T47D (cell line): ENCODE measurements at regions not wholly inside any gene's neighbourhood (a gene's known extent, or its start where the extent isn't known, plus 50 kb on each side); places are given as distances from the start of the nearest gene placed in this dataset.

ENCODE experiments used
- DNase-seq, 2 experiments: peaks; one replicate each; pipeline versions ENCODE4 v3.0.0 to v3.0.0-alpha.2; 2011 to 2012; ENCODE audit warnings: low read depth in 1 of 2, low spot score in 1 of 2
- JUND ChIP-seq: IDR thresholded peaks from 2 replicates; pipeline ENCODE4 v1.6.1; 2012; ENCODE audit warnings: low read depth
- in situ Hi-C: cut with HindIII; loops from 2 replicates; pipeline ENCODE4 v1.10.0; 2016; ENCODE audit warnings: low sequenced_read_pairs, low pct_unique_long_range_greater_than_20kb

DNA sequence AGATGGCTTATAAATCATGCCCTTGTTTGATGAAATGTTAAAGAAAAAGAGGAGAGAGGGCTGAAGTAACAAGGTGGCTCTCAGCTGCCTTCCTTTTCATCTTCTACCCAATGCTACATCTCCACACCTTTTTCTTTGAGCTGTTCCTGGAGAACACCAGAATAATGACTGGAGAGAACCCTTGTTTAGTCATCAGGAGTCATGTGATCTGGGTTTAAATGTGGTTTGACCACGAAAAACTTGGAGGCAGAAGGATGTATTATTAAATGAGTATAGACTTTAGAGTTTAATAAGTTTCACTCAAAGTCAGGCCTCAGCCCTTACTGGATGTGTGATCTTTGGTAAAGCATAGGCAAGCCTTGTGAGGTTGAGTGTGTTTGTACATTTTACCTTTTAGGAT, 230.3 kb upstream of the TBL1XR1 start:
- TF ChIP-seq JUND, result no peak
- no peak for DNase-seq
- in situ Hi-C loops, result no loop called here

- in situ Hi-C loops, result no loop called here
- no peak for TF ChIP-seq JUND
- DNase-seq, result no peak
These were observed 231.8 kb upstream of the TBL1XR1 start for GRCh38 chr3:177429079-177429478.

GRCh38 chr3:177429771-177430170, 232.5 kb upstream of the TBL1XR1 start:
- no peak for TF ChIP-seq JUND
- in situ Hi-C loops, result no loop called here
- no peak for DNase-seq

DNA sequence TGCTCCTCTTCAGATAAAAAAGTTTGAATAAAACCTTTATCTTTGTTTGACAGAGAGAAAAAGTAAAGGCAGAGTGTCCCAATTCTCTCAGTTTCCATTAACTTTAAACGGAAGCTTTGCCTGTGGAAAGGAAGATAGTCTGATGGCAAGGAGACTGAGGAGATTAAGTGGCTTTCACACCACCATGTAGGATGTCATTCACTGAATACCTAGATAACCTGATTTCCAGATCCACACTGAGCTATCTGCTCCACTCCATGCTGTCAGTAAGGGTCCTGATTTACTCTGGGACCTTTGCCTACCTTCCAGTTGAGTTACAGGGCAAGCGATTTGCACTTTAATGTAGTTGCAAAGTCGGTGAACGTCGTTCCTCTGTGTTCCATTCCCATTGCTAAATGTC, 233.4 kb upstream of the TBL1XR1 start:
- no peak for TF ChIP-seq JUND
- in situ Hi-C loops, result no loop called here
- no peak for DNase-seq

- no peak for DNase-seq
- no peak for TF ChIP-seq JUND
- in situ Hi-C loops, result no loop called here
These were observed 234.4 kb upstream of the TBL1XR1 start for GRCh38 chr3:177431525-177432176.

DNA sequence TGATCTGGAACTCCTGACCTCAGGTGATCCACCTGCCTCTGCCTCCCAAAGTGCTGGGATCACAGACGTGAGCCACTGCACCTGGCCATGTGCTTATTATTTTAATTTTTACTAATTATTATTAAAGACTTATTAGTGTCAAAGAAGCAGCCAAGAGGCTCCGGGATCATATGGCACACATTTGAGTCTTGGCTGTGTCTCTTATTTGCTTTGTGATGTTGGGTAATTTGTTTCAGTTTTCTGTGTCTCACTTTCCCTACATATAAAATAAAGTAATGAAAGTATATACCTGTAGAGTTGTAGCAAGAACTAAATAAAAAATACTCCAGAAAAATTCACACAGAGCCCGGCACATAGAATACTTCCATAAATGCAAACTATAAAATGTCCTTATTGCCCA, 238.0 kb upstream of the TBL1XR1 start:
- TF ChIP-seq JUND, result no peak
- in situ Hi-C loops, result no loop called here
- DNase-seq, result no peak

DNA sequence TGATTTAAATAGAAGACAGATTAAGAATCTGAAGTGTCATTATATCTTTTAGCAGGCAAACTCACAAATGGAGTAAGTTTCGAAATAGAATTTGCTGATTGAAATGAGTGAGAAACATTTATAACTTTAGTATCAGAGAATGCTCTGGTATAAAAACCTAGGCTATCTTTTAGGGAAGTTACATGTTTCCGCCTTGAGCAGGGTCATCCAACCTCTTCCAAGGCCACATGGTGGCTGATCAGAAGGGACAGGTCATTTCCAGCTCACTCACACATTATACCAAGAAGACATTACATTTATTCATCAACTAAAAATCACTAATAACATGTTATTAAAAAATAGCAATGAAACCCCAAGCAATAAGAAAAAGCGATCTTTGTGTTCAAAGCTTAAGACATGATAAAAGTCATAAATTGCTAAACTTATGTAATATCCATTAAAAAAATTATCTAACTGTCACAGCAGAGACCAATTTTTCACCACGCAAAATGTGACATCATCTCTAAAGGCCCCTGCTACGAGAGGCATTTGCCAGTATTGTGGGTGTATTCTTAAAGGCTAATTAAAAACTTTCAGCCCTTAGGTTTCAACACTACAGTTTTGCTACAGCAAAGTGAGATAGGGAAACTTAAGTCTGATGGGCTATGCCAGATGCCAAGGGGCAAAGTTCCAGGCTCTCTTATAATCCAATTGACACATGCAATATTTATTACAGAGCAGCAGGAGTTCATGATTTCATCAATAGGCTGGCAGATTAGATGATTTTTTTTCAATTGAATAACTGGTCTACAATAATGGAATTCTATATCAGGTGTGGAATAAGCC, 240.4 kb upstream of the TBL1XR1 start:
- DNase-seq, result no peak
- no peak for TF ChIP-seq JUND
- in situ Hi-C loops, result no loop called here

DNA sequence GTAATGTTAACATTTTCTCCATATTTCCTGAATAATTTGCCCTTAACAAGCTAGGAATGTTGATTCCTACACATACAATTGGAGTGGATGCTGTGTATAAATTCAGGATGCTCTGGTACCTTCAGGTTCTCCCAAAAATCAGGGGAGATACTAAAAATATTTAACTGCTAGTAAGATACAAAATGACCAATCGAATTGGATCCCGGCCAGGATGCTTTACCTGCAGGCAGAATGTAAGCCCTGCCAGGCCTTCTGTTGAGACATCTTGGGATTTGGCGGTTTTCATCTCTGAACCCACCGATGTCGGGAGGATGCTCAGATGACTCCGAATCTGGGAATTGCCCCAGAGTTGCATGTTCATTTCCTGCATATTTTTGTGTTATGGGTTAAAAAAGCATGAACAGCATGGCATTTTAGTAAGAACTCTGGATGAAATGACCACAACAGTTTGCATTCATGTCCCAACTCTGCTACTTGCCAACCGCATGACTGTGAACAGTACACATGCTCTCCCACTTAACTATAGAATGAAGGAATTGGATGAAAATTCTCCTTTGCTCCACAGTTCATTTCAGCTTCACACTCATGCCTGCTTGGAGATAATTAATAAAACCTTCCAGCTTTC, 241.4 kb upstream of the TBL1XR1 start:
- in situ Hi-C loops, result no loop called here
- no peak for DNase-seq
- no peak for TF ChIP-seq JUND

GRCh38 chr3:177439694-177440269, 242.5 kb upstream of the TBL1XR1 start:
- TF ChIP-seq JUND, result no peak
- in situ Hi-C loops, result no loop called here
- no peak for DNase-seq

- in situ Hi-C loops, result no loop called here
- TF ChIP-seq JUND, result no peak
- no peak for DNase-seq
These were observed 243.3 kb upstream of the TBL1XR1 start for GRCh38 chr3:177440456-177441104.

DNA sequence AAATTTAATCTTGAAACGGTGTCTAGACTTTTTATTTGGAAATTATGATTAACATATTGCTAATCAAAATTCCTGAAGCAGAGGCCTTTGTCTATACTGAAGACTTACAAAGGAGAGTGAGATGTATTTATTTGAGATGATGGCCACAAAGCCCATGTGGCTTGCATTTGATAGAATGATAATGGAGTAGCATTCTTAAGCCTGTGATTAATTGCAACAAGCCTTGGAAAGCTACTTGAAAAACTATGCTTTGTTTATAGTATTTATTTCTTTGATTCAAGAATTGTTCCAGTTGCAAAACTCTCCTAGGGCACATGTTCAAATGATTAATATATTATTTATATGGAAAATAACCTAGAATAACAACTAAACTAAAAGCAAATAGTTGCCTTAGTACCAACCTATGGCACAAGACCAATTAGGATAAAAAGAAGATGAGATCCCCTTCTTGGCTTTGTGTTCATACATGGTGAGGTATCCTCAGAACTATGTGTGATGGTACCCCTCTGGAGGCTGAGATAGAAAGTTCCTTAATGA, 244.1 kb upstream of the TBL1XR1 start:
- no peak for DNase-seq
- in situ Hi-C loops, result no loop called here
- TF ChIP-seq JUND, result no peak
